ENCODE measurements at regions not wholly inside any gene's neighbourhood (a gene's known extent, or its start where the extent isn't known, plus 50 kb on each side); places are given as distances from the start of the nearest gene placed in this dataset.

GRCh38 chr12:124369055-124369826, 74.3 kb downstream of the RFLNA start:
- TF ChIP-seq EZH2phosphoT487 (IDR thresholded peaks at IDR 0.05; ENCODE audit: low read depth) (no peak), CTCF (IDR thresholded peaks at IDR 0.05; ENCODE audit: low read depth, low read length) (no peak)
- no peak overlapping the region for H3K9ac ChIP-seq (ENCODE audit: low read length)
- H3K4me2 ChIP-seq (ENCODE audit: low read length), result no peak overlapping the region
- peaks cover 11% of the 10 kb centered on the region for H4K20me1 ChIP-seq (ENCODE audit: insufficient read depth, low read length)
- no peaks in the 10 kb centered on the region for H3K9me3 ChIP-seq (ENCODE audit: insufficient read depth, low read length)
- H3K27ac ChIP-seq (ENCODE audit: low read length), result no peak overlapping the region
- H3K27me3 ChIP-seq (ENCODE audit: low read depth, low read length), result no peaks in the 10 kb centered on the region
- no peaks in the 10 kb centered on the region for H3K36me3 ChIP-seq (replicated peaks; ENCODE audit: low read depth, low read length)
- H3K79me2 ChIP-seq (ENCODE audit: low read length), result no peaks in the 10 kb centered on the region; the same call in 1 of the 2 replicates
- no peaks in the 10 kb centered on the region for H3K4me1 ChIP-seq (ENCODE audit: low read length)
- H2AFZ ChIP-seq (ENCODE audit: low read depth, low read length), result no peak overlapping the region
- H3K4me3 ChIP-seq (ENCODE audit: low read length), result no peak overlapping the region

- no peak overlapping the region for H2AFZ ChIP-seq (ENCODE audit: low read depth, low read length)
- no peaks in the 10 kb centered on the region for H3K4me1 ChIP-seq (ENCODE audit: low read length)
- no peak overlapping the region for H3K9ac ChIP-seq (ENCODE audit: low read length)
- H4K20me1 ChIP-seq (ENCODE audit: insufficient read depth, low read length), result peaks cover 11% of the 10 kb centered on the region
- no peak overlapping the region for H3K4me3 ChIP-seq (ENCODE audit: low read length)
- TF ChIP-seq CTCF (IDR thresholded peaks at IDR 0.05; ENCODE audit: low read depth, low read length) (no peak), EZH2phosphoT487 (IDR thresholded peaks at IDR 0.05; ENCODE audit: low read depth) (no peak)
- no peaks in the 10 kb centered on the region; the same call in 1 of the 2 replicates for H3K79me2 ChIP-seq (ENCODE audit: low read length)
- H3K27ac ChIP-seq (ENCODE audit: low read length), result no peak overlapping the region
- H3K27me3 ChIP-seq (ENCODE audit: low read depth, low read length), result no peaks in the 10 kb centered on the region
- no peaks in the 10 kb centered on the region for H3K9me3 ChIP-seq (ENCODE audit: insufficient read depth, low read length)
- no peak overlapping the region for H3K4me2 ChIP-seq (ENCODE audit: low read length)
- H3K36me3 ChIP-seq (replicated peaks; ENCODE audit: low read depth, low read length), result no peaks in the 10 kb centered on the region
Measured at GRCh38 chr12:124368421-124369032, 73.6 kb downstream of the RFLNA start.

- Histone ChIP-seq H4K20me1 (ENCODE audit: insufficient read depth, low read length) (peaks cover 11% of the 10 kb centered on the region), H3K4me3 (ENCODE audit: low read length) (no peak overlapping the region), H3K36me3 (replicated peaks; ENCODE audit: low read depth, low read length) (peaks cover 3% of the 10 kb centered on the region), H3K27me3 (ENCODE audit: low read depth, low read length) (no peaks in the 10 kb centered on the region), H3K27ac (ENCODE audit: low read length) (no peak overlapping the region), H3K9ac (ENCODE audit: low read length) (no peak overlapping the region), H3K4me2 (ENCODE audit: low read length) (no peak overlapping the region), H3K9me3 (ENCODE audit: insufficient read depth, low read length) (no peaks in the 10 kb centered on the region), H2AFZ (ENCODE audit: low read depth, low read length) (no peak overlapping the region), H3K4me1 (ENCODE audit: low read length) (no peaks in the 10 kb centered on the region), H3K79me2 (ENCODE audit: low read length) (no peaks in the 10 kb centered on the region; the same call in 1 of the 2 replicates)
- TF ChIP-seq EZH2phosphoT487 (IDR thresholded peaks at IDR 0.05; ENCODE audit: low read depth) (no peak), CTCF (IDR thresholded peaks at IDR 0.05; ENCODE audit: low read depth, low read length) (no peak)
Measured at GRCh38 chr12:124365726-124366430, 71.0 kb downstream of the RFLNA start.

Data from OCI-LY3 (cell line).